ENCODE measurements at regions not wholly inside any gene's neighbourhood (a gene's known extent, or its start where the extent isn't known, plus 50 kb on each side); places are given as distances from the start of the nearest gene placed in this dataset.

GRCh38 chr1:218135371-218135770 lies 149.7 kb upstream of the RRP15 start:
- no peak for DNase-seq (ENCODE audit: low spot score)

- no peak for DNase-seq (ENCODE audit: low spot score)
Measured at GRCh38 chr1:218139761-218140160, 145.3 kb upstream of the RRP15 start.

GRCh38 chr1:218156595-218156994 lies 128.5 kb upstream of the RRP15 start:
- DNase-seq (ENCODE audit: low spot score), result no peak

- DNase-seq (ENCODE audit: low spot score), result no peak
Measured at GRCh38 chr1:218163371-218163770, 121.7 kb upstream of the RRP15 start.

GRCh38 chr1:218164111-218164929 lies 120.8 kb upstream of the RRP15 start:
- peak; percentile 31 for DNase-seq (ENCODE audit: low spot score)

- DNase-seq (ENCODE audit: low spot score), result peak; percentile 20
Measured at GRCh38 chr1:218164930-218165700, 120.0 kb upstream of the RRP15 start.

- peak; percentile 10 for DNase-seq (ENCODE audit: low spot score)
Measured at GRCh38 chr1:218165701-218166114, 119.4 kb upstream of the RRP15 start.

GRCh38 chr1:218166268-218166945 lies 118.7 kb upstream of the RRP15 start:
- peak; percentile 13 for DNase-seq (ENCODE audit: low spot score)

GRCh38 chr1:218171302-218171893 lies 113.7 kb upstream of the RRP15 start:
- DNase-seq (ENCODE audit: low spot score), result peak; percentile 59

- DNase-seq (ENCODE audit: low spot score), result no peak
Measured at GRCh38 chr1:218182455-218182854, 102.6 kb upstream of the RRP15 start.

- no peak for DNase-seq (ENCODE audit: low spot score)
Measured at GRCh38 chr1:218200979-218201378, 84.1 kb upstream of the RRP15 start.

- no peak for DNase-seq (ENCODE audit: low spot score)
Measured at GRCh38 chr1:218201601-218202000, 83.5 kb upstream of the RRP15 start.

GRCh38 chr1:218205721-218206120 lies 79.4 kb upstream of the RRP15 start:
- no peak for DNase-seq (ENCODE audit: low spot score)

- DNase-seq (ENCODE audit: low spot score), result no peak
Measured at GRCh38 chr1:218207194-218207593, 77.9 kb upstream of the RRP15 start.

- DNase-seq (ENCODE audit: low spot score), result no peak
Measured at GRCh38 chr1:218209351-218209861, 75.7 kb upstream of the RRP15 start.

- no peak for DNase-seq (ENCODE audit: low spot score)
Measured at GRCh38 chr1:218211241-218211640, 73.9 kb upstream of the RRP15 start.

- DNase-seq (ENCODE audit: low spot score), result no peak
Measured at GRCh38 chr1:218217040-218217439, 68.1 kb upstream of the RRP15 start.

GRCh38 chr1:218219460-218219859 lies 65.6 kb upstream of the RRP15 start:
- DNase-seq (ENCODE audit: low spot score), result no peak

GRCh38 chr1:218224101-218224500 lies 61.0 kb upstream of the RRP15 start:
- no peak for DNase-seq (ENCODE audit: low spot score)

GRCh38 chr1:218226005-218226404 lies 59.1 kb upstream of the RRP15 start:
- DNase-seq (ENCODE audit: low spot score), result no peak

All from umbilical cord (tissue), 1 donor.